HuH-7 (cell line): ENCODE measurements at regions not wholly inside any gene's neighbourhood (a gene's known extent, or its start where the extent isn't known, plus 50 kb on each side); places are given as distances from the start of the nearest gene placed in this dataset.

ENCODE experiments used
- DNase-seq: peaks from one replicate; pipeline ENCODE4 v3.0.0; 2011; ENCODE audit warnings: low spot score

DNA sequence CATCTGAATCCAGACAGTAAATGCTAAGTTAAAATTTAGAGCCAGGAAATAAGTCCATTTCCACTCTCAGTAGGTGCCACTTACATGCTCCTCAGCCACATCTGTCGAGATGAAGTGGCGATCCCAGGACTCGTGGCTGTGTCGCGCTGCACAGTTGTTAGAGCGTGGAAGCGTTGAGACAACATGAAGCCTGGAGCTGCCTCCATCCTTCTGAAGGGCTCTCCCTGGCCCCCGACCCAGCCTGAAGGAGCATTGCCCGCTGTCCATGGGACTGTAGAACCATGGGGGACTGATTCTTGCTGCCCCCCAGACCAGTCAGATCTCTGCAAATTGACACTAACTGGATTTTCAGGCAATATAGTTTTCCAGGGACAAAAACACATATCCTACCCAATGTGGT lies 58.9 kb downstream of the IRX1 start:
- no peak for DNase-seq

GRCh38 chr5:3656803-3657202 lies 61.2 kb downstream of the IRX1 start:
- no peak for DNase-seq

DNA sequence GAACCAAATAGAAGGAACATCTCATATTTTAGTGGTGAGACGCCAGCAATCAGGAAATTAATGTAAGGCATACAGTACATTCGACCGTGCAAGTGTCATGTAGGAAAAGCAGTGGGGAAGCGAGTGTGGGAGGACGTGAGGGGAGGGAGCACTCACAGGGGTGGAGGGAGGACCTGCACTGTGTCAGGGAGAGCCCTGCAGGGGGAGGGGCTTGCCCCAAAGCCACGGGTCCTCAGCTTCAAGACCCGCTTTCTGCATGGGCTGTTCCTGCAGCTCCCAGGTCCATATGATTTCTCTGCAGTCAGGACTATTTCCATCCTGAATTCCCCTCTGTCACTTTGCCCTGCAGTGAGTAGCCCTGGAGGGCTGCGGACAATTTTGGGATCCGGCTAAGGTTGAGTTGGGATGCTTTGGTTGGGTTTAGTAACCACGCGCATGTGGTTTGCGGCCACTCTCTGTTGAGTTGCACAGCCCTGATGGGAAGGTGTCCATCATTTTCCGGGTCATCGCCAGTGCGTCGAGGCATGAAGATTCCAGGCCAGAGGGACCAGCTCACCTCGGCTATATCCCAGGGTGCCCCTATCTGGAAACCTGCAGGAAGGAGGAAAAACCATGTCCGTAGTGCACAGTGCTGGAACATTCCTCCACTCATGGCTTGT lies 61.9 kb downstream of the IRX1 start:
- DNase-seq: no peak

DNA sequence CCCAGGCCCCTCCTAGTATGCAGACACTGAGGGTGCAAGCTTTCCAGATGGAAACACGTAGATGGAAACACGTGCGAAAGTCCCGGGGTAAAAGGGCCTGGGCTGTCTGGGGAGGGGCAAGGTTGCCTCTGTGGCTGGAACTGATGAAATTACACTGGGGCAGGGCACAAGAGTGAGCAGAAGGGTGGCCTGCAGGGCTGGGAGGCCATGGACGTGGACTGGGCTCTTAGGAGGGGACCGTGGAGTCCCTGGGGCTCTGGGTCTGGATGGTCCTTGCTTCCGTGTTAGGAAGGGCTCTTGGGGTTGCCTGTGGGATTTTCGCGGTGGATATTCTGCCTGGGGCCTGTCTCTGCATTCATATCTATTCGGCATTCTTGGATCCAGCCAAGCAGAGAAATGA lies 63.3 kb downstream of the IRX1 start:
- DNase-seq: no peak

DNA sequence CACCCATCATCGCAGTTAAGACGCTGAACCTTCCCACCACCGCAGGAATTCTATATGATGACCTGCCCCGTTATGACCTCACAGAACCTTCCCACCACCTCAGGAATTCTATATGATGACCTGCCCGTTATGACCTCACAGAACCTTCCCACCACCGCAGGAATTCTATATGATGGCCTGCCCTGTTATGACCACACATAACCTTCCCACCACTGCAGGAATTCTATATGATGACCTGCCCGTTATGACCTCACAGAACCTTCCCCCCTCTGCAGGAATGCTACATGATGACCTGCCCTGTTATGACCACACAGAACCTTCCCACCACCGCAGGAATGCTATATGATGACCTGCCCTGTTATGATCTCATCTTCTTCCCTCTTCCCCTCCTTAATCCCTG lies 64.3 kb downstream of the IRX1 start:
- no peak for DNase-seq

- no peak for DNase-seq
Measured at GRCh38 chr5:3660630-3661029, 65.0 kb downstream of the IRX1 start.

DNA sequence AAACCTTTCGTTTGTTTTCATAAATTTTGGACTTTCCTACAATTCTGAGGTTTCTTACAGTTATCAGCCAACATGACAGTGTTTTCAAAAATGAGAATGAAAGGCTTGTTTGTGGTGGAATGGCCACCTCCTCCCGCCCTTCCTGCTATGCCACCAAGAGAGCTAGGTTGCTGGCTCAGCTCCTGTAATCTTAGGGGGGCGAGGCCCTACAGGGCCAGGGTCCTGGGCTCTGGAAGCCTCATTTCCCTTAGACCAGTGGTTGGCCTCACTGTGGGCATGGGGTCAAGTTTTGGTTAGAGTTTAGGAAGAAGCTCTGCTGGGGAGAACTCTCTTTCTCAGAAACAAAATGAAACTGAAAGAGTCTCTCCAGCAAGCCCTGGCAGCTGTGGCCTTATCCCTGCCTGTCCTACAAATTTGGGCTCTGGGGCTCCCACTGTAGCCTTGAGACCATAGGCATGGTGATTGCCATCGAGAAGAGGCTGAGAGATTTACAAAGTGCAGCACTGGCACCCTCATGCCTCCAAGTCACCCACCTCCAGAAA lies 66.2 kb downstream of the IRX1 start:
- DNase-seq: no peak

DNA sequence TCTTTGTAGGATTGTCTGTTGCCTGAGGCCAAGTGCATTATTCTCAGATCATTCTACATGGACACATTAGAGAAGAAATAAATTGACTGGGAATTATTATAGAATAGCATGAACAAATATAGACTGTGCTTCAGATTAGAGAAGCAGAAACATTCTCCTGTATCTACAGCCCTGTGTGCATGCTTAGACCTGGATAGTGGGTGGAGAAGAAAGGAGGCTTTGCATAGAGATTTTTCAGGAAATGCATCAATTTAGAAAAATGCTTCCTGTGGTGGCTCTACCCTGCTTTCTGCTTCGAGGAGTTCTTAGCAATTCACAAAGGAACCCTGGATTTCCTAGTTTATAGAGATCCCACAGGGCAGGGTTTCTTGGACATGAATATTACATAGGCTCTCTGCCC lies 66.7 kb downstream of the IRX1 start:
- DNase-seq: no peak

DNA sequence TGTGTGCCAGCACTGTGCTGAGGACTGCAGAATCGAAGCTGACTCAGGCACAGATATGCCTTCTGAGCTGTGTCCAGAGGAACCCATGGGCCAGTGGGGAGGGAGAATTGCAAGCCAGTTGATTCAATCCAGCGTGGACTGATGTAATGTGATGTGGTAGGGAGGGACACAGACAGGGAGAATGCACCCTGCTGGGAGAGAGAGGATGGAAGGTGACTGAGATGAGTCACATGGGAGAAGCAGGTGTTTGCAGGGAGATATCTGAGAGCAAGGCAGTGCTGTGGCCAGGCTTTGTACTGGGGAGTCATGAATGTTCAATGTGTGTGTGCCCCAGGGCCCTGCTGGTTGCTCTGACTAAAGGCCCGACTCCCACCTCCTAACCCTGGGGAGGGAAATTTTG lies 75.7 kb downstream of the IRX1 start:
- no peak for DNase-seq

DNA sequence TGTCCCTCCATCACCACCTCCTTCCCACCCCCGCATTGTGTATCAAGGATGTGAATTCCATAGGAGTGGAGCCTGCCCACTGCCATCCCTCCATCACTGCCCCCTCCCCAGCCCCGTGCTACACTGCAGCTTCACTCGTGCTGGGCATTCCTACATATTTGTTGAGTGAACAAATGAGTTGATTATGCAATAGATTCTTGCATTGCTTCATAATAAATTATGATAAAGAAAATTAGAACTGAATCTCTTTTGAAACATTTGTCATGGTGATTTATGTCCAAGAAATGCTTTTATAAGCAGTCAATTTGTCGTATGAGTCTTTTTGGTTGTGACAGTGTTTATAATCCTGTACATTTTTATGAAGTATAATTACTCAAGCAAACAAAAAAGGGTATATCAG lies 83.2 kb downstream of the IRX1 start:
- DNase-seq: no peak

DNA sequence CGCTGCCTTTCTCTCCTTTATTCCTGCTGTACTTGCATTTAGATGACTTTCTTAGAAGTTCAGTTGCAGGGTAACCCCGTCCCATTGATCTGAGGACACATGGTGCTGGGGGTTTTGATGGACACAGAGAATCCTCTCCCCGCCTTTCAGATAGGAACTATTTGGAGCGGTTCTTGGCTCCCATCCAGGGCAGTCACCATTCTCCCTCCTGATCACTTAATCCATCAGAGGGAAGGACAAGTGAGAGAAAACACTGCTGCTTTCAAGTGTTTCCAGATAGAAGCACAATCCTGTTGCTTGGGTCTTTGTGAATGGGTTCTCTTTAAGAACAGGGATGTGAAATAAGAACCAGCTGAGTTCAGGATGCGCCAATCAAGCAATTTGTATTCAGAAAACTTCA lies 85.2 kb downstream of the IRX1 start:
- DNase-seq: no peak

DNA sequence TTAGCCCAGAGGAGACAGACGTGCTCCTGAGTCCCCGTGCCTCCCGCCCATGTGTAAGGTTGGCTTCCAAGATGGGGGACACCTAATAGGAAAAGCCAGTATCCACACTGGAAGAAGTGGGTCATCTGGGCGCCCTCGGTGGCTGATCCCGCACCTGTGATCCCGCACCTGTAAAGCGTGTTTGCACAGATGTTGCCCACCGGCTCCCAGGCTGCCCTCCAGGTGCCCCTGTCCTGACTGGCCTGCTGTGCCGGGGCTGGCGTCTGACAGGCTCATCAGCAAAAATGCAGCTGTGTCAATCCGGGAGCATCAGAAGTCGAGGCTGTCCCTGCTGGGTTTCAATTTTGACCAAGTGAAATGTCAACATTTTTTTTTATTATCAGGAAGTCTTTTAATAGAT lies 88.5 kb downstream of the IRX1 start:
- DNase-seq: no peak

DNA sequence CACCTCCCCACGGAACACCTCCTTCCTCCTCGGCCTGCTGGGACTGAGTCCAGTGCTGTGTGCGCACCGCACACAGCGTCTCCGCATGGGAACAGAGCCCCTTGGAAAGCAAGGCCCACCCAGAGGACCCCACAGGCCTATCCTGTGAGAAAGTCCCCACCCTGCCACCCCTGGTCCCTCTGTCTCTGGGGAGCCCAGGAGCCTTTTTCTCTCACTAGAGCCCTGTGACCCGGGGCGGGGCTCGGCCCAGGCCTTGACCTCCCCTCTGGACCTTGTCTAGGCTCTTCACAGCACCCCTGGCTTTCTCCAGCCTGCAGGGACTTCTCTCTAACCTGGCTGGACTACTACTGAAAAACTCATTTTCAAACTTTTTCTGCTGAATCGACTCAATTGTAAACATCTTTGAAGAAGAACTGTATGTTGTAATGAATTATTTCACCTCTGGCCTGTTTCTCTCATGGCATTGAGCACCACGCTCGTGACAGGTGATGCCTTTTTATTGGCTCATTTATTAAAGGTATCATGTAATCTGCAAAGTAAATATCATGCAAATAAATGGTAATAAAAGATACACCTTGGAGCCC lies 89.2 kb downstream of the IRX1 start:
- no peak for DNase-seq

DNA sequence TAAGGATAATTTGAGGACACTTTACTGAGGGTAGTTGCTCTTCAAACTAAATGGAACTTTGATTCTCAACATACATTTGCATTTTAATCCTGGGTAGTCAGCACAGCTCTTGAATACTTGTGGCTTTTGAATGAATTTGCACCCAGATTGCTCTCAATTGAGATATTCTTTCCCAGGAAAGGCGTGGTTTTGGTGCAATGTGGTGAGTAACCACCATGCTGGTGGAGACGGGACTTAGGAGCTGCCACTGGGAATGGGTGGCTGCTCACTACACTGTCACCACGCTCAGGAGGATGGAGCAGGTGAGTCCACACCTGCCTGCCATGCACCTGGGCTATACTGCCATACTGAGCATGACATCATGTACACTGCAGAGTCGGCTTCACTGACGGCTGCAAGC lies 99.2 kb downstream of the IRX1 start:
- DNase-seq: no peak

GRCh38 chr5:3695818-3696217 lies 100.2 kb downstream of the IRX1 start:
- DNase-seq: no peak

- no peak for DNase-seq
Measured at GRCh38 chr5:3698412-3698811, 102.8 kb downstream of the IRX1 start.

DNA sequence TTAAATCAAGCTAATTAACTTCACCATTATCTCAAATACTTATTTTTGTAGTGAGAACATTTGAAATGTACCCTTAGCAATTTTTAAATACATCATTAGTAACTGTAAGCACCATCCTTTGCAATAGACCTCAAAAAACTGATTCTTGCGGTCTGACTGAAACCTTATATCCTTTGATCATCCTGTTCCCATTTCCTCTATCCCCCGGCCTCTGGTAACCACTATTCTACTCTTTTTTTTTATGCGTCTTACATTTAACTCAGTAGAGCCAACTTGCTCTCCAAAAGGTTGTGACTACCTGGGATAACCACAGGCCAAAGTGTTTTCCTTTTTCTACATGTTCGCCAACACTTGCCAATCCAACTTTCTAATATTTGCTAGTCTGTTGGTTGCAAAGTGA lies 106.1 kb downstream of the IRX1 start:
- no peak for DNase-seq

- DNase-seq: no peak
Measured at GRCh38 chr5:3704661-3705060, 109.0 kb downstream of the IRX1 start.

GRCh38 chr5:3709068-3709716 lies 113.6 kb downstream of the IRX1 start:
- no peak for DNase-seq

DNA sequence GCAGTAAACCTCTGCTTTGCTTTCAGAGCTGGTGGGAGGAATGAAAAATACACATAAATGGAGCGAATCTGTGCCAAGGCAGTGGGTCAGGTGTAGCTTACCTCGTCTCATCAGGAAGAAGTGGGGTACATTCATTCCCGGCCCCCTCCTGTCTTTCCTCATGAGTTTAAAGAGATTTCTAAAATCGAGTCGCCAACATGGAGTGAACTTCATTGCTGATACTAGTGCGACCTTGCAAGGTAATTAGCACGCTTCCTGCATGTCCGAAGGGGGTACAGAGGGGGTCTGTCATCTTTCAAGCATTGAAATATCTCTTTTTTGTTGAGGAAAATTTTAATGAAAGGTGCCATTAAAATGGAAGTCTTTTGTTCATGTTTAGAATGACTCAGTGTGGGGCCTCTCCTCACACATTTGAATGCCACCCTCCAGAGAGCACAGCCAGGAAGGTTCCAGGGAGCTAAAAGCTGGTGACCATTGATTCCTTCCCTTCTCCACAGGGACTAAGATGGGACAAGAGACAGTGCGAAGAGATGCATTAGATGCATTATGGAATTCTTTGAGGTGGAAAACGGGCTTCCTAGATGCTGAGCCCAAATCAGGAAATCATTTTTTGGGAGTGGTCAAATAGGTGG lies 114.2 kb downstream of the IRX1 start:
- no peak for DNase-seq

- no peak for DNase-seq
Measured at GRCh38 chr5:3715062-3715461, 119.4 kb downstream of the IRX1 start.

- DNase-seq: no peak
Measured at GRCh38 chr5:3729631-3730030, 134.0 kb downstream of the IRX1 start.

DNA sequence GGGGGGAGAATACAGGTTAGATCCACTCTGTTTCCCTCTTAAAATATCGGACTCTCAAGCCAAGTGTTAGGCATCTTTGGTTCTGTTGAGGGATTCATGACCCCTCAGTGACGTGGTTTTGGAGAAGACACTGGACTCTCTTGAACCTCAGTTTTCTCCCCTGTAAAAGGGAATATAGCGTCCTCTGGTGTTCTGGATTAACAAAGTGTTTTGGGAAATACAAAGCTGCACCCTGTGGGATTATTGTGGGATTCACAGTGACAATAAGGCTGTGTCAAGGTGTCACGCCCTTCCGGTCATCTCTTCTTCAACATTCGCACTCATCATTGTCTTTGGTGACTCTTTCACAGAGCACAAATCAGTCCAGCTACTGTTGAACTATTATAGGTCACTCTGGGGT lies 139.0 kb downstream of the IRX1 start:
- DNase-seq: no peak
